C4-2B (cell line): ENCODE measurements at regions not wholly inside any gene's neighbourhood (a gene's known extent, or its start where the extent isn't known, plus 50 kb on each side); places are given as distances from the start of the nearest gene placed in this dataset.
"Not testable (repeated sequence)": the region's sequence is repeated elsewhere in the genome, so short reads cannot be mapped to it uniquely, and the experiment has no call there.

Source experiments
- ZFX ChIP-seq: fragments of 450-650 bp; IDR thresholded peaks from 2 replicates; pipeline ENCODE4 v1.6.1; 2017
- TF ChIP-seq, protein P1 (sequence below): fragments of 450-650 bp; conservative IDR thresholded peaks from 2 replicates; pipeline ENCODE4 v1.5.1; 2017; ENCODE audit warnings: mild to moderate bottlenecking

DNA sequence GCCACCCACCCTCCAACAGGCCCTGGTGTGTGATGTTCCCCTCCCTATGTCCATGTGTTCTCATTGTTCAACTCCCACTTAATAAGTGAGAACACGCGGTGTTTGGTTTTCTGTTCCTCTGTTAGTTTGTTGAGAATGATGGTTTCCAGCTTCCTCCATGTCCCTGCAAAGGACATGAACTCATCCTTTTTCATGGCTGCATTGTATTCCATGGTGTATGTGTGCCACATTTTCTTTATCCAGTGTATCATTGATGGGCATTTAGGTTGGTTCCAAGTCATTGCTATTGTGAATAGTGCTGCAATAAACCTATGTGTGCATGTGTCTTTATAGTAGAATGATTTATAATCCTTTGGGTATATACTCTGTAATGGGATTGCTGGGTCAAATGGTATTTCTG lies 424.2 kb upstream of the MEF2C start:
- TF ChIP-seq, protein P1, sequence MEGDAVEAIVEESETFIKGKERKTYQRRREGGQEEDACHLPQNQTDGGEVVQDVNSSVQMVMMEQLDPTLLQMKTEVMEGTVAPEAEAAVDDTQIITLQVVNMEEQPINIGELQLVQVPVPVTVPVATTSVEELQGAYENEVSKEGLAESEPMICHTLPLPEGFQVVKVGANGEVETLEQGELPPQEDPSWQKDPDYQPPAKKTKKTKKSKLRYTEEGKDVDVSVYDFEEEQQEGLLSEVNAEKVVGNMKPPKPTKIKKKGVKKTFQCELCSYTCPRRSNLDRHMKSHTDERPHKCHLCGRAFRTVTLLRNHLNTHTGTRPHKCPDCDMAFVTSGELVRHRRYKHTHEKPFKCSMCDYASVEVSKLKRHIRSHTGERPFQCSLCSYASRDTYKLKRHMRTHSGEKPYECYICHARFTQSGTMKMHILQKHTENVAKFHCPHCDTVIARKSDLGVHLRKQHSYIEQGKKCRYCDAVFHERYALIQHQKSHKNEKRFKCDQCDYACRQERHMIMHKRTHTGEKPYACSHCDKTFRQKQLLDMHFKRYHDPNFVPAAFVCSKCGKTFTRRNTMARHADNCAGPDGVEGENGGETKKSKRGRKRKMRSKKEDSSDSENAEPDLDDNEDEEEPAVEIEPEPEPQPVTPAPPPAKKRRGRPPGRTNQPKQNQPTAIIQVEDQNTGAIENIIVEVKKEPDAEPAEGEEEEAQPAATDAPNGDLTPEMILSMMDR, result not testable (repeated sequence)
- TF ChIP-seq ZFX, result not testable (repeated sequence)
